Keratinocyte (primary cell): ENCODE measurements at regions not wholly inside any gene's neighbourhood (a gene's known extent, or its start where the extent isn't known, plus 50 kb on each side); places are given as distances from the start of the nearest gene placed in this dataset.

Source experiments
- DNase-seq: peaks from one replicate; pipeline ENCODE4 v3.0.0-alpha.2; 2011; ENCODE audit warnings: low read depth, missing footprints, low spot score
- FAIRE-seq: peaks from 2 replicates; lab custom pipeline; 2011; peaks lifted over from hg19 to GRCh38; lab: Jason Lieb, UNC
- H2AFZ ChIP-seq: 2 replicates; pipeline ENCODE4 v1.6.0; 2012; ENCODE audit warnings: low read length, control low read depth, inconsistent platforms; ENCODE audit not compliant: control insufficient read depth
- H3K27ac ChIP-seq: 2 replicates; pipeline ENCODE4 v1.5.1; 2011; ENCODE audit warnings: low read length; ENCODE audit not compliant: control insufficient read depth, insufficient read depth
- H3K27me3 ChIP-seq: 3 replicates; pipeline ENCODE4 v1.6.0; 2011; ENCODE audit warnings: low read length; ENCODE audit not compliant: control insufficient read depth, insufficient read depth; ENCODE audit errors: extremely low read depth
- H3K36me3 ChIP-seq, 2 experiments: 2 replicates in 1 of 2; 3 replicates in 1 of 2; pipeline ENCODE4 v1.5.1; 2011; ENCODE audit warnings: low read length in 2 of 2, mild to moderate bottlenecking in 1 of 2; ENCODE audit not compliant: control insufficient read depth in 2 of 2, insufficient read depth in 2 of 2; ENCODE audit errors: extremely low read depth in 1 of 2
- H3K4me1 ChIP-seq: 3 replicates; pipeline ENCODE4 v1.5.1; 2011; ENCODE audit warnings: low read length; ENCODE audit not compliant: control insufficient read depth, insufficient read depth; ENCODE audit errors: extremely low read depth
- H3K4me2 ChIP-seq: 3 replicates; pipeline ENCODE4 v1.6.0; 2011; ENCODE audit warnings: low read depth, low read length; ENCODE audit not compliant: control insufficient read depth, insufficient read depth; ENCODE audit errors: extremely low read depth
- H3K4me3 ChIP-seq, 3 experiments: fragments of 200-600 bp in 1 of 3; sonication (generic) in 1 of 3; 2 replicates in 2 of 3; 3 replicates in 1 of 3; pipeline ENCODE4 v1.5.1; 2011 to 2016; ENCODE audit warnings: low read length in 3 of 3, mild to moderate bottlenecking in 3 of 3, control low read depth in 2 of 3, inconsistent platforms in 1 of 3, low read depth in 1 of 3, mixed read lengths in 1 of 3, mixed run types in 1 of 3, moderate library complexity in 1 of 3; ENCODE audit not compliant: control insufficient read depth in 2 of 3, insufficient read depth in 2 of 3; ENCODE audit errors: extremely low read depth in 1 of 3
- H3K79me2 ChIP-seq: 2 replicates; pipeline ENCODE4 v1.6.0; 2012; ENCODE audit warnings: low read length; ENCODE audit not compliant: control insufficient read depth, insufficient read depth
- H3K9ac ChIP-seq: 3 replicates; pipeline ENCODE4 v1.6.0; 2011; ENCODE audit warnings: low read length; ENCODE audit not compliant: control insufficient read depth, insufficient read depth; ENCODE audit errors: extremely low read depth
- H3K9me1 ChIP-seq: 3 replicates; pipeline ENCODE4 v1.6.0; 2011; ENCODE audit warnings: low read length; ENCODE audit not compliant: control insufficient read depth, insufficient read depth; ENCODE audit errors: extremely low read depth
- H3K9me3 ChIP-seq: 2 replicates; pipeline ENCODE4 v1.5.1; 2012; ENCODE audit warnings: low read depth, low read length; ENCODE audit not compliant: control insufficient read depth
- H4K20me1 ChIP-seq: 3 replicates; pipeline ENCODE4 v1.6.0; 2011; ENCODE audit warnings: low read length; ENCODE audit not compliant: control insufficient read depth, insufficient read depth; ENCODE audit errors: extremely low read depth
- EZH2 ChIP-seq: IDR thresholded peaks from one replicate; pipeline ENCODE4 v1.6.1; 2012; ENCODE audit warnings: inconsistent platforms, mild to moderate bottlenecking, low read length, moderate library complexity
- dilution Hi-C: fragments of 300-500 bp; cut with MboI; formaldehyde crosslinking; loops from one replicate; pipeline ENCODE4 v1.7.0; 2020; ENCODE audit warnings: low sequenced_read_pairs; ENCODE audit not compliant: extremely low pct_ligation_motif_present
- TF ChIP-seq, protein P1 (sequence below), 3 experiments: IDR thresholded peaks in 1 of 3; conservative IDR thresholded peaks in 1 of 3; optimal IDR thresholded peaks in 1 of 3; 2 replicates in 2 of 3; 3 replicates in 1 of 3; pipeline versions ENCODE3 to v1.5.1; 2011; ENCODE audit warnings: low read length in 3 of 3, mild to moderate bottlenecking in 3 of 3, moderate library complexity in 2 of 3, control low read depth in 1 of 3, inconsistent platforms in 1 of 3; ENCODE audit not compliant: insufficient read depth in 2 of 3; ENCODE audit errors: extremely low read depth in 1 of 3

DNA sequence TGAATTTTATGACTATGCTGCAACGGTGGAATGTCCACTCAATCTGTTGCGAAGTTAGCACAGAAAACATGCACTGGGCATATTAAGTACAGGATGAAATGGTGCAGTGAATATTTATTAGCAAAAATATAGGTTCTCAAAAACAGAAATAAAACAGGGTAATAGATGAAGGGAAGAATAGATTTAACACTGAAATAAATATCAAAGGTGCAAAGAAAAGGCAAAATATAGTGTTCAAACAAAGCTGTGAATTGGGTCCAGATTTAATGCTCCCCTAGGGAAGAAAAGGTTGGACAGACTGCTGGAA is 435.2 kb upstream of the MGMT start:
- H3K27ac ChIP-seq: no peak overlapping the region
- peaks cover 3% of the 10 kb centered on the region for H3K4me1 ChIP-seq
- no peak overlapping the region for H2AFZ ChIP-seq
- H3K79me2 ChIP-seq: no peaks in the 10 kb centered on the region
- no peak overlapping the region for H3K9ac ChIP-seq
- H3K4me2 ChIP-seq: no peak overlapping the region
- no peaks in the 10 kb centered on the region for H3K36me3 ChIP-seq
- no peak overlapping the region for H3K4me3 ChIP-seq
- DNase-seq (no peak), FAIRE-seq (no peak)
- no peaks in the 10 kb centered on the region for H3K9me3 ChIP-seq
- no peaks in the 10 kb centered on the region for H3K27me3 ChIP-seq
- no peak for TF ChIP-seq EZH2
- TF ChIP-seq, protein P1, sequence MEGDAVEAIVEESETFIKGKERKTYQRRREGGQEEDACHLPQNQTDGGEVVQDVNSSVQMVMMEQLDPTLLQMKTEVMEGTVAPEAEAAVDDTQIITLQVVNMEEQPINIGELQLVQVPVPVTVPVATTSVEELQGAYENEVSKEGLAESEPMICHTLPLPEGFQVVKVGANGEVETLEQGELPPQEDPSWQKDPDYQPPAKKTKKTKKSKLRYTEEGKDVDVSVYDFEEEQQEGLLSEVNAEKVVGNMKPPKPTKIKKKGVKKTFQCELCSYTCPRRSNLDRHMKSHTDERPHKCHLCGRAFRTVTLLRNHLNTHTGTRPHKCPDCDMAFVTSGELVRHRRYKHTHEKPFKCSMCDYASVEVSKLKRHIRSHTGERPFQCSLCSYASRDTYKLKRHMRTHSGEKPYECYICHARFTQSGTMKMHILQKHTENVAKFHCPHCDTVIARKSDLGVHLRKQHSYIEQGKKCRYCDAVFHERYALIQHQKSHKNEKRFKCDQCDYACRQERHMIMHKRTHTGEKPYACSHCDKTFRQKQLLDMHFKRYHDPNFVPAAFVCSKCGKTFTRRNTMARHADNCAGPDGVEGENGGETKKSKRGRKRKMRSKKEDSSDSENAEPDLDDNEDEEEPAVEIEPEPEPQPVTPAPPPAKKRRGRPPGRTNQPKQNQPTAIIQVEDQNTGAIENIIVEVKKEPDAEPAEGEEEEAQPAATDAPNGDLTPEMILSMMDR (optimal IDR thresholded peaks at IDR 0.05 in 1 of 3, IDR thresholded peaks at IDR 0.05 in 1 of 3, conservative IDR thresholded peaks at IDR 0.05 in 1 of 3; ENCODE audit: extremely low read depth in 1 of 3, insufficient read depth in 2 of 3, low read length in 3 of 3): no peak
- H4K20me1 ChIP-seq: no peaks in the 10 kb centered on the region
- no peaks in the 10 kb centered on the region for H3K9me1 ChIP-seq
- dilution Hi-C loops: no loop called here

DNA sequence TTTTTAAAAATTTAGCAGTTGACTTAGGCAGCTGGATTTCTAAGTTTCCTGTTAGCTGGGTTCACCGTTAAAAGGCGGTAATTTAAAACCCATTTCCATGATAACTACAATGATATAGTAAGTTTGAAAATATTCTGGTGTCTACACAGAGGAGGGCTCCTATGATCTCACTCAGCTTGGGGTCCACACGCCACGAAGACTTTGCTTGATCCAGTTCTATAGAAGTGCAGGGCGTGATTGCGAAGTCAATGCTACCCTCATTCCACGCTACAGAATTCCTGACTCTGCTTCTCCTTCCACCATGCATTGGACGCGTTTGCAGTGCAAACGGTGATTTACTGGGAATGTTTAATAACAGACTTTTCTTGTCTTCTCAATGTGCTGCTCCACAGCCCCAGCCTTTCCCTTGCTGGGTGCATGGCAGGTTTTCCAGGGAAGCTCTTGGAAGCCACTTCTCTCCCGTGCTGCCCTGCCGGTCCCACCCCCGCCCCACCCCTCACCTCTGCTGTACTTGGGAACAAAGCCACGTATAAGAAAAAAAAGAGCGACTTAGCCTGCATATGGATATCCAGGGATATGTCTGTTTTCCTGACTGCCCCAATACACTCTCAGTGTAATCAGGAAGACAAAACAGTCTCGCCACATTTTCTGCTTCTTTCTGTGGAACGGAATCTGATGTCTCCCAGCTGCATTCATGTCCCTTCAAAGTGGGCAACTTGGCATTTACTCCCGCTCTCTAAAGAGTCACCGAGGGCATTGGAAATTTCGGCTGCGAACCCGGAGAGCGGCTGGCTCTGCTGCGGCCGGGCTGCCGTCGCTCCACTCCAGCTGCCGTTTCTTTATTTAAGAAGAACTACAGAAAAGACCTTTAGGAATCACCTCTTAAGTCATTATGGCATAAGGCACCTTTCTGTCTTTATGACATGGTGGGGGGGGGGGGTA is 434.4 kb upstream of the MGMT start:
- Histone ChIP-seq H3K9ac (no peak overlapping the region), H3K36me3 (no peaks in the 10 kb centered on the region), H3K27me3 (no peaks in the 10 kb centered on the region), H3K4me2 (no peak overlapping the region), H3K9me1 (no peaks in the 10 kb centered on the region), H3K79me2 (no peaks in the 10 kb centered on the region), H2AFZ (no peak overlapping the region), H3K9me3 (no peaks in the 10 kb centered on the region), H3K27ac (no peak overlapping the region), H4K20me1 (no peaks in the 10 kb centered on the region), H3K4me3 (no peak overlapping the region), H3K4me1 (peaks cover 3% of the 10 kb centered on the region)
- no peak for TF ChIP-seq EZH2
- TF ChIP-seq, protein P1 (optimal IDR thresholded peaks at IDR 0.05 in 1 of 3, IDR thresholded peaks at IDR 0.05 in 1 of 3, conservative IDR thresholded peaks at IDR 0.05 in 1 of 3; ENCODE audit: extremely low read depth in 1 of 3, insufficient read depth in 2 of 3, low read length in 3 of 3): no peak
- DNase-seq (no peak), FAIRE-seq (no peak)
- dilution Hi-C loops: no loop called here
